ENCODE measurements at regions not wholly inside any gene's neighbourhood (a gene's known extent, or its start where the extent isn't known, plus 50 kb on each side); places are given as distances from the start of the nearest gene placed in this dataset.

GRCh38 chr16:9308356-9308801, 216.9 kb downstream of the HAPSTR1 start:
- DNase-seq: no peak

- no peak for DNase-seq
Observed at GRCh38 chr16:9308850-9309249, 217.4 kb downstream of the HAPSTR1 start.

- no peak for DNase-seq
Observed at GRCh38 chr16:9309844-9310243, 218.4 kb downstream of the HAPSTR1 start.

GRCh38 chr16:9311303-9311954, 220.0 kb downstream of the HAPSTR1 start:
- no peak for DNase-seq

GRCh38 chr16:9316008-9316407, 224.6 kb downstream of the HAPSTR1 start:
- no peak for DNase-seq

- no peak for DNase-seq
Observed at GRCh38 chr16:9316615-9317014, 225.2 kb downstream of the HAPSTR1 start.

GRCh38 chr16:9318764-9319163, 227.3 kb downstream of the HAPSTR1 start:
- DNase-seq: no peak

- no peak for DNase-seq
Observed at GRCh38 chr16:9322769-9323168, 231.3 kb downstream of the HAPSTR1 start.

GRCh38 chr16:9323170-9323569, 231.7 kb downstream of the HAPSTR1 start:
- DNase-seq: no peak

- no peak for DNase-seq
Observed at GRCh38 chr16:9327253-9327652, 235.8 kb downstream of the HAPSTR1 start.

GRCh38 chr16:9328411-9328810, 237.0 kb downstream of the HAPSTR1 start:
- DNase-seq: no peak

GRCh38 chr16:9330095-9330494, 238.7 kb downstream of the HAPSTR1 start:
- DNase-seq: no peak

- DNase-seq: no peak
Observed at GRCh38 chr16:9331503-9331902, 240.1 kb downstream of the HAPSTR1 start.

GRCh38 chr16:9332574-9333148, 241.2 kb downstream of the HAPSTR1 start:
- no peak for DNase-seq

- DNase-seq: no peak
Observed at GRCh38 chr16:9333469-9333868, 242.0 kb downstream of the HAPSTR1 start.

GRCh38 chr16:9334103-9334502, 242.7 kb downstream of the HAPSTR1 start:
- no peak for DNase-seq

- DNase-seq: no peak
Observed at GRCh38 chr16:9337308-9338032, 246.0 kb downstream of the HAPSTR1 start.

GRCh38 chr16:9338068-9338467, 246.6 kb downstream of the HAPSTR1 start:
- DNase-seq: no peak

GRCh38 chr16:9338510-9338909, 247.1 kb downstream of the HAPSTR1 start:
- DNase-seq: no peak

GRCh38 chr16:9340526-9341256, 249.2 kb downstream of the HAPSTR1 start:
- DNase-seq: no peak

GRCh38 chr16:9343276-9343675, 251.8 kb downstream of the HAPSTR1 start:
- DNase-seq: no peak

- DNase-seq: no peak
Observed at GRCh38 chr16:9344508-9344907, 253.1 kb downstream of the HAPSTR1 start.

GRCh38 chr16:9345046-9345445, 253.6 kb downstream of the HAPSTR1 start:
- no peak for DNase-seq

GRCh38 chr16:9345880-9346279, 254.4 kb downstream of the HAPSTR1 start:
- DNase-seq: no peak
